Pancreas (tissue), 10 donors: ENCODE measurements at regions not wholly inside any gene's neighbourhood (a gene's known extent, or its start where the extent isn't known, plus 50 kb on each side); places are given as distances from the start of the nearest gene placed in this dataset.

Experiments
- ATAC-seq, 4 donors: fragments of 200-7000 bp; cut with Tn5 transposase; one replicate each; pipeline versions ENCODE4 v1.8.0 to v1.9.1; 2020; ENCODE audit warnings: mild to moderate bottlenecking in 4 of 4, moderate library complexity in 4 of 4
- DNase-seq, 6 donors: peaks; one replicate each; pipeline ENCODE4 v3.0.0-alpha.2; 2020
- FAIRE-seq: peaks from 2 replicates; lab custom pipeline; 2012; peaks lifted over from hg19 to GRCh38; lab: Jason Lieb, UNC
- H3K27ac ChIP-seq, 4 donors: fragments of 200-600 bp; sonication (generic); 1 replicate in 3 of 4; 2 replicates in 1 of 4; pipeline versions ENCODE4 v1.5.0 to v1.8.0; 2020
- H3K27me3 ChIP-seq, 4 donors: fragments of 200-600 bp; one replicate each; pipeline ENCODE4 v1.8.0; 2021
- H3K36me3 ChIP-seq, 3 donors: fragments of 200-600 bp; sonication (generic) in 1 of 3; one replicate each; pipeline versions ENCODE4 v1.5.0 to v1.8.0; 2020 to 2021
- H3K4me1 ChIP-seq, 3 donors: fragments of 200-600 bp; one replicate each; pipeline ENCODE4 v1.8.0; 2021
- H3K4me3 ChIP-seq, 4 donors: fragments of 200-600 bp; sonication (generic) in 2 of 4; one replicate each; pipeline versions ENCODE4 v1.5.0 to v1.8.0; 2020 to 2021
- H3K9me3 ChIP-seq, 4 donors: fragments of 200-600 bp; one replicate each; pipeline ENCODE4 v1.8.0; 2021
- CTCF ChIP-seq, 4 donors: fragments of 200-600 bp; sonication (generic) in 3 of 4; IDR thresholded peaks; one replicate each; pipeline versions ENCODE4 v1.5.0 to v1.8.0; 2021; ENCODE audit warnings: antibody characterized with exemption in 4 of 4
- WGBS, 2 donors: extraction: QIAGEN DNeasy Blood & Tissue Kit; methylation state at CpG; one replicate each; pipeline ENCODE4 v1.1.7; 2013; 5-methylcytosine and 5-hydroxymethylcytosine counted together
- intact Hi-C, 3 donors: fragments of 100-400 bp; cut with DNase I; formaldehyde crosslinking; loops; one replicate each; pipeline versions ENCODE4 v1.11.1 to v1.14.2; 2022
- donor health status: healthy with polysubstance abuse.
- donor health status: DM: no; HTN: no; CAD: no; lungs with moderate emphysema.
- donor health status: DM: no; HTN: no; CAD: no.
- donor health status: control.
- donor health status: control.
- donor health status: Bipolar disorder and iron deficiency.
- donor health status: DM: yes; HTN: yes; CAD: no.
- donor health status: DM: no; HTN: no; CAD: no.
- donor health status: DM: no; HTN: no; CAD: no.
- donor health status: DM: yes; HTN: yes; CAD: no.

DNA sequence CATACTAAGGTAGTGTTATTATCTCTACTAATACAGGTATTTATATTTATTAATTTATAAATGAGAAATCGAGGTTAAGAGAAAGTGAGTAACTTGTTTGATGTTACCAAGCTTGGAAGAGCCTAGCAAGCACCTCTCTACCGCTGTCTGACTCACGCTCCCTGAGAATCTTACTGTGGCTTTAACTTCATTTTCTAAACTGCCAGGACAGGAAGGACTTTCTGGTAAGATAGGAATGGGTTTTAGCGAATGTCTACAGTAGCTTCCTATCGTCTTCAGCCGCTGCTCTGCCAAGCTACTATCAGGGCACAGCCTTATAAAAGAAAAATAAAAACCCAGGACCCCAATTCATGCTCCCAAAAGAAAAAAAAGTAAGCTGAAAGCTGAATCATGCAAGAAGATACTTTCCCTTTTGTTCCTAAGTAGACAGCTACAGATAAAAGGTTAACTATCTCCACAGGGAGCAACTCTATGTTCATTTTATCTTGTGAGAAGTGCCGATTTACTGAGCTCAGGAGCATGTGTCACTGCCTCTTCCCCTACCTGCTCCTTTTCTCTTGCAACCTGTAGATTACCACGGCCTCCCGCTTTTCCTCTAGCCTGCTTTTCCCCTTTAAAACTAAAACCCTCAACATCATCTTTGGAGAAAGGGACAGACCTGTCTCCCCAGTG, 60.2 kb downstream of the THNSL1 start:
- Histone ChIP-seq H3K27me3 (no peaks in the 10 kb centered on the region), H3K4me3 (no peak overlapping the region), H3K36me3 (no peaks in the 10 kb centered on the region), H3K27ac (no peak overlapping the region), H3K4me1 (peaks cover 14 to 35% (median 17%) of the 10 kb centered on the region in 3 donors), H3K9me3 (no peaks in the 10 kb centered on the region)
- TF ChIP-seq CTCF (IDR thresholded peaks at IDR 0.05) = no peak
- 85 to 86% methylated on average over 9 of the region's 9 CpGs for WGBS, 2 donors
- intact Hi-C loops = loop anchor here in 1 of 3 donors (10.0 kb wide), 1 partner anchor 52 kb away; no protein-coding TSS in a partner anchor
- ATAC-seq = no peak
- DNase-seq = no peak
- FAIRE-seq = no peak

DNA sequence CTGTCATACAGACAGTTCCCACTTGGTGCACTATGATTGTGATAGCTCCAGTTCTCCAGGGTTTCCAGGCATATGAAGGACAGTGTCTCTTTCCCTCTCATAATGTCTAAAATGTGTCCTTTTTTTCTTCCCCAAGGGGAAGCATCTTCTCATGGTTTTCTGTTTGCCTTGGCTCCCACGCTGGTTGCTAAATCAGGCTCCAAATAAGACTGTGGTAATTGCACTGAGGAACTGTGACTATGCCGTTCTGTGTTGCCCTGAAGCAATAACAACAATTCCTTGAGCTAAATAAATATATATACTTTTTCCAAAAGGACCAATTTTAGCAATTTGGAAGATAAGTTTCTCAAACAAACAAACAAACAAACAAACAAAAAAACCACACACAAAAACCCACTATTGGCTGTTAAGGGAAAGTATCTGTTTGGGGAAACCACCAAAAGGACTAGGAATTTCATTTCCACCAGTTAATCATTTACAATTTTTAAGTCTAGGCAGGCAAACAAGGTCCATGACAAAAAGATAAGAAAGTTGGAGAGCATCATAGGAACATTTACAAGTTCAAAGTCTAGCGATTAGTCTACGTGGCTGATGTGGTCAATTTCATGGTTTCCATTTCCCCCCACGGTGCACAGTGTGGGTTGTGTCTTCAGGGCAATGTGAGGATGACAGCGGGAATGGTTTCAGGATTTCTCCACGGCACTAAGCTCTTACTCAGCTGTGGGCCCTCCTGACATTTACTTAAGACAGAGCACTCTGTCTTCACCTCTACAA, 62.4 kb downstream of the THNSL1 start:
- peaks cover 14 to 35% (median 17%) of the 10 kb centered on the region in 3 donors for H3K4me1 ChIP-seq
- peak overlapping the region; percentile 47 to 91 (median 68) for H3K27ac ChIP-seq
- DNase-seq = peak in 3 of 6 donors; percentile 41 to 54 (median 44)
- H3K9me3 ChIP-seq = no peaks in the 10 kb centered on the region
- TF ChIP-seq CTCF (IDR thresholded peaks at IDR 0.05) = no peak
- 12 to 13% methylated on average over 7 of the region's 7 CpGs for WGBS, 2 donors
- no peaks in the 10 kb centered on the region for H3K36me3 ChIP-seq
- no peak overlapping the region for H3K4me3 ChIP-seq
- no peaks in the 10 kb centered on the region for H3K27me3 ChIP-seq
- peak; percentile 79 to 90 (median 86) for ATAC-seq
- peak; percentile 37 for FAIRE-seq
- intact Hi-C loops = loop anchor here in 1 of 3 donors (10.0 kb wide), 1 partner anchor 54 kb away; no protein-coding TSS in a partner anchor

- DNase-seq (peak; percentile 79 to 90 (median 80)), FAIRE-seq (peak; percentile 49), ATAC-seq (peak; percentile 81 to 93 (median 92))
- Histone ChIP-seq H3K27ac (peak overlapping the region in 2 of 4 donors; percentile 56 to 91), H3K9me3 (no peaks in the 10 kb centered on the region), H3K27me3 (no peaks in the 10 kb centered on the region), H3K4me1 (peaks cover 14 to 35% (median 17%) of the 10 kb centered on the region in 3 donors), H3K36me3 (no peaks in the 10 kb centered on the region), H3K4me3 (no peak overlapping the region)
- TF ChIP-seq CTCF (IDR thresholded peaks at IDR 0.05) = peak; percentile 80 to 87 (median 82)
- WGBS, 2 donors = 4% methylated on average over 9 of the region's 9 CpGs
- intact Hi-C loops = loop anchor here in 1 of 3 donors (10.0 kb wide), 1 partner anchor 436 kb away; no protein-coding TSS in a partner anchor
Measured at GRCh38 chr10:25080880-25081581, 64.6 kb downstream of the THNSL1 start.

- no peak for DNase-seq
- no peak for FAIRE-seq
- H3K9me3 ChIP-seq = no peaks in the 10 kb centered on the region
- no peak overlapping the region for H3K4me3 ChIP-seq
- intact Hi-C loops = loop anchor here in 1 of 3 donors (10.0 kb wide), 1 partner anchor 438 kb away; no protein-coding TSS in a partner anchor
- H3K27ac ChIP-seq = no peak overlapping the region
- no peaks in the 10 kb centered on the region for H3K27me3 ChIP-seq
- WGBS, 2 donors = 68 to 69% methylated on average over 8 of the region's 8 CpGs
- no peaks in the 10 kb centered on the region for H3K36me3 ChIP-seq
- TF ChIP-seq CTCF (IDR thresholded peaks at IDR 0.05) = no peak
- H3K4me1 ChIP-seq = peaks cover 14 to 35% (median 17%) of the 10 kb centered on the region in 3 donors
- ATAC-seq = no peak
Measured at GRCh38 chr10:25082276-25083204, 66.1 kb downstream of the THNSL1 start.
